H1 (cell line): ENCODE measurements at regions not wholly inside any gene's neighbourhood (a gene's known extent, or its start where the extent isn't known, plus 50 kb on each side); places are given as distances from the start of the nearest gene placed in this dataset.

Experiments used
- CTCF ChIA-PET: fragments of 300-600 bp; sonication (Branson Sonifier 250); formaldehyde crosslinking; loops from one replicate; lab custom pipeline; 2021; ENCODE audit not compliant: partially characterized antibody; lab: Charles Lee
- POLR2A ChIA-PET: fragments of 300-600 bp; sonication (Branson Sonifier 250); formaldehyde crosslinking; loops from one replicate; lab custom pipeline; 2021; ENCODE audit warnings: inconsistent platforms; ENCODE audit not compliant: partially characterized antibody; lab: Charles Lee
- DNase-seq, 2 experiments: peaks; one replicate each; pipeline versions ENCODE4 v3.0.0 to v3.0.0-alpha.2; 2010 to 2022; ENCODE audit warnings: low spot score in 2 of 2, low read depth in 1 of 2, mixed read lengths in 1 of 2
- FAIRE-seq: peaks from 2 replicates; lab custom pipeline; 2011; peaks lifted over from hg19 to GRCh38; lab: Jason Lieb, UNC
- H2AFZ ChIP-seq: 2 replicates; pipeline ENCODE4 v1.8.1; 2012; ENCODE audit warnings: low read length, inconsistent platforms
- H2AK5ac ChIP-seq: 2 replicates; pipeline ENCODE4 v1.6.1; 2013; ENCODE audit warnings: low read depth, low read length
- H2BK120ac ChIP-seq: replicated peaks from 2 replicates; pipeline ENCODE3; 2013; ENCODE audit warnings: low read depth, low read length, inconsistent platforms
- H2BK12ac ChIP-seq: 2 replicates; pipeline ENCODE4 v1.6.1; 2013; ENCODE audit warnings: low read depth, low read length
- H2BK15ac ChIP-seq: 2 replicates; pipeline ENCODE4 v1.6.1; 2013; ENCODE audit warnings: low read length
- H2BK20ac ChIP-seq: 2 replicates; pipeline ENCODE4 v1.6.1; 2013; ENCODE audit warnings: low read length
- H2BK5ac ChIP-seq: 2 replicates; pipeline ENCODE4 v1.6.1; 2013; ENCODE audit warnings: low read depth, low read length
- H3K14ac ChIP-seq: 2 replicates; pipeline ENCODE4 v1.6.1; 2013; ENCODE audit warnings: inconsistent platforms; ENCODE audit not compliant: insufficient read length
- H3K18ac ChIP-seq: 2 replicates; pipeline ENCODE4 v1.6.1; 2013; ENCODE audit warnings: low read length; ENCODE audit errors: extremely low read depth
- H3K23ac ChIP-seq: 2 replicates; pipeline ENCODE4 v1.6.1; 2013; ENCODE audit warnings: inconsistent platforms; ENCODE audit not compliant: insufficient read length
- H3K23me2 ChIP-seq: 2 replicates; pipeline ENCODE4 v1.6.1; 2013; ENCODE audit warnings: low read depth, low read length
- H3K27ac ChIP-seq: 2 replicates; pipeline ENCODE4 v1.6.1; 2011; ENCODE audit warnings: low read depth, low read length, inconsistent platforms
- H3K27me3 ChIP-seq, 4 experiments: replicated peaks in 1 of 4; 1 replicate in 1 of 4; 2 replicates in 3 of 4; pipeline versions ENCODE4 v1.6.1 to v1.8.1; 2011 to 2013; ENCODE audit warnings: low read length in 3 of 4, mild to moderate bottlenecking in 3 of 4, inconsistent platforms in 2 of 4, mixed read lengths in 2 of 4, moderate library complexity in 1 of 4; ENCODE audit not compliant: control insufficient read depth in 3 of 4, insufficient read depth in 3 of 4; ENCODE audit errors: extremely low read depth in 1 of 4
- H3K36me3 ChIP-seq, 4 experiments: 2 replicates each; pipeline versions ENCODE4 v1.6.1 to v1.8.1; 2011 to 2013; ENCODE audit warnings: mild to moderate bottlenecking in 4 of 4, low read length in 3 of 4, moderate library complexity in 2 of 4, control low read depth in 1 of 4, inconsistent platforms in 1 of 4; ENCODE audit not compliant: insufficient read depth in 4 of 4, control insufficient read depth in 2 of 4
- H3K4ac ChIP-seq: replicated peaks from 2 replicates; pipeline ENCODE3; 2013; ENCODE audit warnings: low read length, low read depth, mixed read lengths, inconsistent platforms; ENCODE audit not compliant: insufficient read length
- H3K4me1 ChIP-seq, 4 experiments: replicated peaks in 1 of 4; 1 replicate in 1 of 4; 2 replicates in 3 of 4; pipeline versions ENCODE4 v1.6.1 to v1.8.1; 2011 to 2013; ENCODE audit warnings: low read length in 3 of 4, inconsistent platforms in 2 of 4, mixed read lengths in 1 of 4; ENCODE audit not compliant: insufficient read depth in 4 of 4, control insufficient read depth in 3 of 4
- H3K4me2 ChIP-seq, 2 experiments: 2 replicates each; pipeline versions ENCODE4 v1.6.1 to v1.8.1; 2011 to 2013; ENCODE audit warnings: low read depth in 2 of 2, low read length in 2 of 2, control low read depth in 1 of 2, inconsistent platforms in 1 of 2, mild to moderate bottlenecking in 1 of 2; ENCODE audit not compliant: insufficient read depth in 1 of 2
- H3K4me3 ChIP-seq, 4 experiments: fragments of 200-600, 300-600 bp in 1 of 4; sonication (generic), shearing (Covaris generic), sonication (Bioruptor Twin) in 1 of 4; 2 replicates each; pipeline versions ENCODE4 v1.5.1 to v1.8.1; 2011 to 2016; ENCODE audit warnings: low read length in 4 of 4, low read depth in 3 of 4, control low read depth in 2 of 4, inconsistent platforms in 2 of 4, mild to moderate bottlenecking in 2 of 4, mixed read lengths in 1 of 4, moderate library complexity in 1 of 4; ENCODE audit not compliant: insufficient read depth in 2 of 4; ENCODE audit errors: extremely low read depth in 1 of 4
- H3K56ac ChIP-seq: replicated peaks from 2 replicates; pipeline ENCODE3; 2013; ENCODE audit warnings: low read depth, mild to moderate bottlenecking, mixed read lengths, low read length, inconsistent platforms; ENCODE audit not compliant: insufficient read length
- H3K79me1 ChIP-seq: 2 replicates; pipeline ENCODE4 v1.6.1; 2013; ENCODE audit warnings: low read depth, low read length, control low read depth
- H3K79me2 ChIP-seq, 2 experiments: 2 replicates each; pipeline versions ENCODE4 v1.6.1 to v1.8.1; 2012 to 2013; ENCODE audit warnings: low read length in 2 of 2, mild to moderate bottlenecking in 2 of 2, inconsistent platforms in 1 of 2; ENCODE audit not compliant: insufficient read depth in 2 of 2, control insufficient read depth in 1 of 2
- H3K9ac ChIP-seq, 4 experiments: replicated peaks in 1 of 4; 1 replicate in 1 of 4; 2 replicates in 3 of 4; pipeline versions ENCODE4 v1.6.1 to v1.8.1; 2011 to 2013; ENCODE audit warnings: low read depth in 3 of 4, low read length in 3 of 4, control low read depth in 2 of 4, mild to moderate bottlenecking in 2 of 4, moderate library complexity in 2 of 4, inconsistent platforms in 1 of 4; ENCODE audit errors: extremely low read depth in 1 of 4
- H3K9me3 ChIP-seq, 2 experiments: 2 replicates each; pipeline versions ENCODE4 v1.6.1 to v1.8.1; 2012 to 2013; ENCODE audit warnings: mild to moderate bottlenecking in 2 of 2, moderate library complexity in 2 of 2, control low read depth in 1 of 2, inconsistent platforms in 1 of 2, low read depth in 1 of 2, low read length in 1 of 2, mixed read lengths in 1 of 2; ENCODE audit not compliant: insufficient read depth in 2 of 2
- H4K20me1 ChIP-seq, 2 experiments: replicated peaks in 1 of 2; 2 replicates each; pipeline versions ENCODE3 to v1.8.1; 2011 to 2013; ENCODE audit warnings: inconsistent platforms in 2 of 2, low read length in 2 of 2, mild to moderate bottlenecking in 1 of 2; ENCODE audit not compliant: insufficient read depth in 2 of 2, control insufficient read depth in 1 of 2
- H4K5ac ChIP-seq: 2 replicates; pipeline ENCODE4 v1.6.1; 2013; ENCODE audit warnings: low read length, low read depth, mixed read lengths, inconsistent platforms; ENCODE audit not compliant: insufficient read length
- H4K8ac ChIP-seq: 2 replicates; pipeline ENCODE4 v1.8.0; 2013; ENCODE audit warnings: mild to moderate bottlenecking, moderate library complexity, low read length, inconsistent platforms; ENCODE audit not compliant: insufficient read depth; ENCODE audit errors: extremely low read depth
- H4K91ac ChIP-seq: replicated peaks from 2 replicates; pipeline ENCODE3; 2013; ENCODE audit warnings: low read length, mixed read lengths, inconsistent platforms; ENCODE audit not compliant: insufficient read length
- ASH2L ChIP-seq: fragments of 200-600, 300-600 bp; sonication (generic); IDR thresholded peaks from one replicate; pipeline ENCODE4 v1.7.1; 2017; ENCODE audit warnings: low read length
- CEBPB ChIP-seq: IDR thresholded peaks from 2 replicates; pipeline ENCODE4 v1.6.1; 2012; ENCODE audit warnings: low read depth, low read length
- CHD1 ChIP-seq: IDR thresholded peaks from 2 replicates; pipeline ENCODE4 v1.6.1; 2012; ENCODE audit warnings: low read depth, low read length, improper control_type of control experiment
- PHF8 ChIP-seq: fragments of 200-600 bp; sonication (generic); conservative IDR thresholded peaks from 2 replicates; pipeline ENCODE4 v1.7.1; 2012; ENCODE audit warnings: low read depth, mild to moderate bottlenecking, inconsistent platforms, low read length, moderate library complexity
- POU5F1 ChIP-seq: IDR thresholded peaks from 2 replicates; pipeline ENCODE4 v1.6.1; 2011; ENCODE audit warnings: low read depth, mild to moderate bottlenecking, low read length, moderate library complexity
- RNF2 ChIP-seq: fragments of 200-900, 300-1000 bp; sonication (generic); IDR thresholded peaks from 2 replicates; pipeline ENCODE4 v1.7.1; 2016; ENCODE audit warnings: borderline replicate concordance, low read depth, mild to moderate bottlenecking, antibody characterized with exemption, low read length; ENCODE audit not compliant: poor library complexity, severe bottlenecking; ENCODE audit errors: missing control alignments
- SAP30 ChIP-seq: fragments of 300-600 bp; sonication (generic); IDR thresholded peaks from 2 replicates; pipeline ENCODE4 v1.7.1; 2012; ENCODE audit warnings: low read length, moderate library complexity, mild to moderate bottlenecking, inconsistent platforms; ENCODE audit not compliant: insufficient read depth, insufficient replicate concordance
- TBP ChIP-seq: IDR thresholded peaks from 2 replicates; pipeline ENCODE4 v1.6.1; 2011; ENCODE audit warnings: low read depth, low read length, improper control_type of control experiment
- WGBS, 2 experiments: shearing (Covaris generic) in 1 of 2; methylation state at CpG; one replicate each; pipeline versions ENCODE4 v1.1.6 to v1.1.7; 2013 to 2015; ENCODE audit warnings: low lambda C conversion rate in 2 of 2, mixed read lengths in 2 of 2, inconsistent platforms in 1 of 2, low coverage in 1 of 2, missing lambda C conversion rate in 1 of 2; ENCODE audit not compliant: insufficient replicate concordance in 2 of 2, insufficient coverage in 1 of 2, insufficient read length in 1 of 2; ENCODE audit errors: extremely low coverage in 1 of 2, missing lambda C conversion rate in 1 of 2; 5-methylcytosine and 5-hydroxymethylcytosine counted together
- TF ChIP-seq, protein P1 (sequence below): IDR thresholded peaks from 2 replicates; pipeline ENCODE4 v1.6.1; 2012; ENCODE audit warnings: low read length, inconsistent platforms
- TF ChIP-seq, protein P2 (sequence below): IDR thresholded peaks from 2 replicates; pipeline ENCODE4 v1.6.1; 2012; ENCODE audit warnings: inconsistent platforms

DNA sequence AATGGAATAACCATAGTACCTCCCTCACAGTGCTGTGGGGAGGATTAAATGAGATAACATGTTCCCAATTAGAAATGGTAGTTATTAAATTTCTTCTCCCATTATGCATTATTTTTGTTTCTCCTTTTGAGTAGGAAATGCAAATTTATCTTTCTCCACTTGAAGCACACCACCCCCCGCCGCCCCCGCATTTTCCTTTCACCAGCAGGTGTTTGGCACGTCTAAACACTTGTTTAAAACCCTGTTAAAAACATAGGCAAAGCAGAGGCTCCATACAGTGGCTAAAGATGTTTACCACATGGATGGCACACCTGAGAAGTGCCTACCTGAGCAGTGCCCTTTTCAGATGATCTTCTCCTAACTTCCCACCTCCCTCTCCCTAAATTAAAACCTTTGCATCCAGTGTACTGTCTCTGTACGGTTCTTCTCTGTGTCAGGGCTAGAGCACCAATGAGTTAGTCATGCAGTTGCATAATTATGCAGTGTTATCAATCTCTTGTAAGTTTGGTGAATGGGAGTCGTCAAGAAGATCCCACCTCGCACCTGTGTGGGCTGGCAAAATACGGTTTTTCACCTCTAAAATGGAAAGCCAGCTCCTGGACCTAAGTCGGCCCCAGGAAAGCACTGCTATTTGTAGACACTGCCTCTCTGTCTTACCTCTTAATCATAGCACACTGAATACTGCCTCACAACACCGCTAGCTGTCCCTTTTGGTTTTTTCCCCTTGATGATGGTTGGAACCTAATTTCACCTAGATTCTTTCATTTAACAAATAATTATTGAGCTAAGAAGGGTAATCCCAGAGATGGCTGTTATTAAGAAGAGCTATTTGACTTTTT lies 122.0 kb downstream of the CT47B1 start:
- Histone ChIP-seq H3K18ac (no peak overlapping the region), H3K4me1 (peaks cover 0 to 3% (median under 1%) of the 10 kb centered on the region in 4 experiments; a peak in 1 of 7 replicates), H2BK20ac (no peak overlapping the region), H3K9me3 (no peaks in the 10 kb centered on the region), H4K91ac (no peak overlapping the region), H3K79me1 (no peaks in the 10 kb centered on the region), H3K4me3 (no peak overlapping the region), H3K4me2 (no peak overlapping the region), H3K56ac (no peak overlapping the region), H3K27ac (no peak overlapping the region), H3K79me2 (no peaks in the 10 kb centered on the region), H3K23ac (no peak overlapping the region), H2BK15ac (no peak overlapping the region), H3K4ac (no peak overlapping the region), H2BK12ac (no peak overlapping the region), H4K5ac (no peak overlapping the region), H3K9ac (no peak overlapping the region), H2AFZ (no peak overlapping the region), H3K23me2 (no peaks in the 10 kb centered on the region), H2BK120ac (no peak overlapping the region), H3K36me3 (no peaks in the 10 kb centered on the region), H2AK5ac (no peak overlapping the region), H2BK5ac (no peak overlapping the region), H4K8ac (no peak overlapping the region), H3K14ac (no peak overlapping the region), H3K27me3 (no peaks in the 10 kb centered on the region), H4K20me1 (no peaks in the 10 kb centered on the region)
- 89% methylated on average over 6 of the region's 10 CpGs; no CpG with 5 or more reads in 1 of the 2 experiments for WGBS, 2 experiments
- ChIA-PET CTCF (interaction anchor here (0.5 to 0.7 kb wide), 2 partner anchors 186 to 568 kb away, joined by 3 read pairs; no protein-coding TSS in a partner anchor), POLR2A (no interaction called here)
- DNase-seq = no peak
- no peak for FAIRE-seq
- TF ChIP-seq CHD1 (no peak), ASH2L (no peak), SAP30 (no peak), RNF2 (no peak), PHF8 (no peak), CEBPB (no peak), POU5F1 (no peak), TBP (no peak)
- TF ChIP-seq, protein P1, sequence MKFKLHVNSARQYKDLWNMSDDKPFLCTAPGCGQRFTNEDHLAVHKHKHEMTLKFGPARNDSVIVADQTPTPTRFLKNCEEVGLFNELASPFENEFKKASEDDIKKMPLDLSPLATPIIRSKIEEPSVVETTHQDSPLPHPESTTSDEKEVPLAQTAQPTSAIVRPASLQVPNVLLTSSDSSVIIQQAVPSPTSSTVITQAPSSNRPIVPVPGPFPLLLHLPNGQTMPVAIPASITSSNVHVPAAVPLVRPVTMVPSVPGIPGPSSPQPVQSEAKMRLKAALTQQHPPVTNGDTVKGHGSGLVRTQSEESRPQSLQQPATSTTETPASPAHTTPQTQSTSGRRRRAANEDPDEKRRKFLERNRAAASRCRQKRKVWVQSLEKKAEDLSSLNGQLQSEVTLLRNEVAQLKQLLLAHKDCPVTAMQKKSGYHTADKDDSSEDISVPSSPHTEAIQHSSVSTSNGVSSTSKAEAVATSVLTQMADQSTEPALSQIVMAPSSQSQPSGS = no peak
- TF ChIP-seq, protein P2, sequence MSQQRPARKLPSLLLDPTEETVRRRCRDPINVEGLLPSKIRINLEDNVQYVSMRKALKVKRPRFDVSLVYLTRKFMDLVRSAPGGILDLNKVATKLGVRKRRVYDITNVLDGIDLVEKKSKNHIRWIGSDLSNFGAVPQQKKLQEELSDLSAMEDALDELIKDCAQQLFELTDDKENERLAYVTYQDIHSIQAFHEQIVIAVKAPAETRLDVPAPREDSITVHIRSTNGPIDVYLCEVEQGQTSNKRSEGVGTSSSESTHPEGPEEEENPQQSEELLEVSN = no peak
